B cell (primary cell): ENCODE measurements at regions not wholly inside any gene's neighbourhood (a gene's known extent, or its start where the extent isn't known, plus 50 kb on each side); places are given as distances from the start of the nearest gene placed in this dataset.

Experiments
- ATAC-seq: fragments of 200-7000 bp; cut with Tn5 transposase; one replicate; pipeline ENCODE4 v1.10.0; 2021; ENCODE audit warnings: low read depth, mild to moderate bottlenecking, moderate number of reproducible peaks, moderate library complexity
- CTCF ChIA-PET: fragments of 350-600 bp; sonication (Branson Sonifier 250); formaldehyde crosslinking; loops from one replicate; lab custom pipeline; 2021; ENCODE audit warnings: antibody characterized with exemption, inconsistent platforms; lab: Charles Lee
- POLR2A ChIA-PET: fragments of 350-600 bp; sonication (Branson Sonifier 250); formaldehyde crosslinking; loops from one replicate; lab custom pipeline; 2021; ENCODE audit warnings: antibody characterized with exemption; lab: Charles Lee
- DNase-seq: peaks from one replicate; pipeline ENCODE4 v3.0.0; 2013
- H2AFZ ChIP-seq: 2 replicates; pipeline ENCODE4 v1.6.1; 2012; ENCODE audit warnings: mild to moderate bottlenecking, low read depth, low read length; ENCODE audit not compliant: insufficient read depth, poor library complexity, severe bottlenecking
- H3K27ac ChIP-seq, 2 donors: 1 replicate in 1 of 2; 2 replicates in 1 of 2; pipeline ENCODE4 v1.5.1; 2012 to 2013; ENCODE audit warnings: low read length in 2 of 2, mild to moderate bottlenecking in 2 of 2, moderate library complexity in 1 of 2
- H3K27me3 ChIP-seq, 4 experiments: fragments of 200-600 bp in 1 of 4; sonication (generic) in 1 of 4; replicated peaks in 1 of 4; 1 replicate in 2 of 4; 2 replicates in 2 of 4; pipeline versions ENCODE4 v1.6.1 to v1.7.0; 2013 to 2016; ENCODE audit warnings: low read length in 3 of 4, mild to moderate bottlenecking in 2 of 4, mixed read lengths in 1 of 4, moderate library complexity in 1 of 4; ENCODE audit not compliant: insufficient read depth in 4 of 4, control insufficient read depth in 3 of 4; ENCODE audit errors: control extremely low read depth in 1 of 4
- H3K36me3 ChIP-seq, 2 experiments: replicated peaks in 1 of 2; 1 replicate in 1 of 2; 2 replicates in 1 of 2; pipeline versions ENCODE4 v1.6.1 to v1.7.1; 2013; ENCODE audit warnings: low read length in 1 of 2; ENCODE audit not compliant: insufficient read depth in 2 of 2, control insufficient read depth in 1 of 2; ENCODE audit errors: control extremely low read depth in 1 of 2, extremely low read depth in 1 of 2
- H3K4me1 ChIP-seq, 2 donors: fragments of 200-600 bp in 1 of 2; sonication (generic) in 1 of 2; 1 replicate in 1 of 2; 2 replicates in 1 of 2; pipeline versions ENCODE4 v1.5.1 to v1.6.1; 2013 to 2017; ENCODE audit warnings: low read length in 2 of 2; ENCODE audit not compliant: control insufficient read depth in 2 of 2, insufficient read depth in 2 of 2
- H3K4me2 ChIP-seq: replicated peaks from 2 replicates; pipeline ENCODE3; 2012; ENCODE audit warnings: mild to moderate bottlenecking, low read depth, low read length; ENCODE audit not compliant: poor library complexity, severe bottlenecking
- H3K4me3 ChIP-seq, 5 experiments: fragments of 200-600 bp in 1 of 5; sonication (generic) in 1 of 5; 1 replicate in 3 of 5; 2 replicates in 2 of 5; pipeline versions ENCODE4 v1.5.1 to v1.7.0; 2011 to 2016; ENCODE audit warnings: low read length in 4 of 5, mild to moderate bottlenecking in 4 of 5, low read depth in 2 of 5, control low read depth in 1 of 5, moderate library complexity in 1 of 5; ENCODE audit not compliant: insufficient read depth in 1 of 5; ENCODE audit errors: control extremely low read depth in 1 of 5, extremely low read depth in 1 of 5
- H3K79me2 ChIP-seq: fragments of 200-600 bp; sonication (generic); one replicate; pipeline ENCODE4 v1.6.0; 2016; ENCODE audit warnings: low read length; ENCODE audit not compliant: control insufficient read depth, insufficient read depth
- H3K9ac ChIP-seq: fragments of 200-600 bp; sonication (generic); 2 replicates; pipeline ENCODE4 v1.6.1; 2017; ENCODE audit warnings: mild to moderate bottlenecking, low read length, moderate library complexity
- H3K9me3 ChIP-seq, 3 donors: one replicate each; pipeline versions ENCODE4 v1.6.1 to v1.7.1; 2013; ENCODE audit warnings: low read length in 2 of 3; ENCODE audit not compliant: control insufficient read depth in 2 of 3, insufficient read depth in 1 of 3; ENCODE audit errors: control extremely low read depth in 1 of 3
- H4K20me1 ChIP-seq: 2 replicates; pipeline ENCODE4 v1.6.0; 2012; ENCODE audit warnings: mild to moderate bottlenecking, low read length; ENCODE audit not compliant: insufficient read depth, control insufficient read depth, poor library complexity, severe bottlenecking
- H3K27ac Mint-ChIP-seq: one replicate; pipeline ENCODE4 v1.8.0; 2021; ENCODE audit warnings: mixed read lengths
- H3K27me3 Mint-ChIP-seq: one replicate; pipeline ENCODE4 v1.8.0; 2021; ENCODE audit warnings: mixed read lengths
- H3K4me1 Mint-ChIP-seq: one replicate; pipeline ENCODE4 v1.8.0; 2021; ENCODE audit warnings: mixed read lengths
- H3K4me3 Mint-ChIP-seq: one replicate; pipeline ENCODE4 v1.8.0; 2021; ENCODE audit warnings: mixed read lengths
- H3K9me3 Mint-ChIP-seq: one replicate; pipeline ENCODE4 v1.8.0; 2022; ENCODE audit warnings: mixed read lengths; ENCODE audit not compliant: insufficient read depth
- CTCF ChIP-seq: fragments of 200-600 bp; IDR thresholded peaks from one replicate; pipeline ENCODE4 v1.8.0; 2022; ENCODE audit warnings: antibody characterized with exemption, mild to moderate bottlenecking
- EZH2 ChIP-seq: IDR thresholded peaks from 2 replicates; pipeline ENCODE4 v1.6.1; 2012; ENCODE audit warnings: borderline replicate concordance, low read depth, mild to moderate bottlenecking, moderate library complexity, low read length; ENCODE audit not compliant: insufficient read depth, poor library complexity, severe bottlenecking
- WGBS: methylation state at CpG from one replicate; pipeline ENCODE4 v1.1.5; 2013; ENCODE audit warnings: missing lambda C conversion rate; ENCODE audit not compliant: insufficient coverage; 5-methylcytosine and 5-hydroxymethylcytosine counted together
- intact Hi-C: fragments of 100-400 bp; cut with micrococcal nuclease; formaldehyde crosslinking; loops from one replicate; pipeline ENCODE4 v1.10.0; 2022

- ATAC-seq, result no peak
- Histone ChIP-seq H3K9me3 (no peaks in the 10 kb centered on the region), H4K20me1 (no peaks in the 10 kb centered on the region), H3K9ac (no peak overlapping the region), H3K4me1 (no peaks in the 10 kb centered on the region), H3K27me3 (peaks cover 0 to 9% (median 0%) of the 10 kb centered on the region in 4 experiments), H3K4me3 (no peak overlapping the region), H3K27ac (no peak overlapping the region), H3K36me3 (no peaks in the 10 kb centered on the region), H3K4me2 (no peak overlapping the region), H2AFZ (no peak overlapping the region), H3K79me2 (no peaks in the 10 kb centered on the region)
- H3K4me1 Mint-ChIP-seq, result no peaks in the 10 kb centered on the region
- no peaks in the 10 kb centered on the region for H3K9me3 Mint-ChIP-seq
- no peak for DNase-seq
- intact Hi-C loops, result no loop called here
- TF ChIP-seq EZH2 (no peak), CTCF (no peak)
- H3K27me3 Mint-ChIP-seq, result peaks cover 29% of the 10 kb centered on the region
- CTCF ChIA-PET, result no interaction called here
- no peak overlapping the region for H3K4me3 Mint-ChIP-seq
- WGBS, result no CpG with 5 or more reads among the region's 2 CpGs
- no peak overlapping the region for H3K27ac Mint-ChIP-seq
- POLR2A ChIA-PET, result no interaction called here
Measured at GRCh38 chr12:5187136-5187535, 143.5 kb downstream of the KCNA5 start.

- ChIA-PET POLR2A (no interaction called here), CTCF (no interaction called here)
- intact Hi-C loops, result no loop called here
- DNase-seq (no peak), ATAC-seq (no peak)
- Histone ChIP-seq H3K36me3 (no peaks in the 10 kb centered on the region), H3K4me1 (no peaks in the 10 kb centered on the region), H3K4me3 (no peak overlapping the region), H3K9ac (no peak overlapping the region), H2AFZ (no peak overlapping the region), H3K79me2 (no peaks in the 10 kb centered on the region), H3K4me2 (no peak overlapping the region), H3K27ac (no peak overlapping the region), H3K9me3 (no peaks in the 10 kb centered on the region), H3K27me3 (peaks cover 0 to 9% (median under 1%) of the 10 kb centered on the region in 4 experiments), H4K20me1 (no peaks in the 10 kb centered on the region)
- no peak for TF ChIP-seq CTCF
- no peaks in the 10 kb centered on the region for H3K4me1 Mint-ChIP-seq
- H3K4me3 Mint-ChIP-seq, result no peak overlapping the region
- WGBS, result no CpG with 5 or more reads among the region's 4 CpGs
- H3K9me3 Mint-ChIP-seq, result no peaks in the 10 kb centered on the region
- no peak overlapping the region for H3K27ac Mint-ChIP-seq
- H3K27me3 Mint-ChIP-seq, result peaks cover 26% of the 10 kb centered on the region
Measured at GRCh38 chr12:5188472-5188871, 144.8 kb downstream of the KCNA5 start.
